GM12801 (cell line): ENCODE measurements at regions not wholly inside any gene's neighbourhood (a gene's known extent, or its start where the extent isn't known, plus 50 kb on each side); places are given as distances from the start of the nearest gene placed in this dataset.

Source experiments
- TF ChIP-seq, protein P1 (sequence below): IDR thresholded peaks from one replicate; pipeline ENCODE4 v1.5.1; 2011; ENCODE audit warnings: control low read depth; ENCODE audit not compliant: insufficient read length; ENCODE audit errors: extremely low read depth

DNA sequence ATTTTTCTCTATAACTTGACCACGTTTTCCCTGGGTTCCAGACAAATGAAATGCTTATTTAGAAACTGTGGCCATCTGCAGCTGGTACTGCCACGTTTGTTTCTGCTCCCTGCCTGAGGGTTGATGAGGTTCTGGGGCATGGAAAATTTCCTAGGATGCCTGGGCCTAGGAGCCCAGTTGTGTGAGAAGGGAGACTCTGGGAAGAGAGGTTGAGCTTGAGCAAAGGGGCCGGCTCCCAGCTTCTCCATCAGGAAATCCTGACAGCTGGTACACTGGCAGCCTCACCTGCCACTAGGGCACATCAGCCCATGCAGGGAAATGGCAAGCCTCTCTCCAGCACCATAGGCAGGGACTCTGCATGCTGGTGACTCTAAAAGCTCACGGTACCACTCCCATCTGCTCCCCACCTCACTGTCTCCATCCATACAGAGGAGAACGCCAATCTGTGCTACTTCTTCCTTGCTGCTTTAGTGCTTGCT is 165.4 kb upstream of the PPP2R3A start:
- TF ChIP-seq, protein P1, sequence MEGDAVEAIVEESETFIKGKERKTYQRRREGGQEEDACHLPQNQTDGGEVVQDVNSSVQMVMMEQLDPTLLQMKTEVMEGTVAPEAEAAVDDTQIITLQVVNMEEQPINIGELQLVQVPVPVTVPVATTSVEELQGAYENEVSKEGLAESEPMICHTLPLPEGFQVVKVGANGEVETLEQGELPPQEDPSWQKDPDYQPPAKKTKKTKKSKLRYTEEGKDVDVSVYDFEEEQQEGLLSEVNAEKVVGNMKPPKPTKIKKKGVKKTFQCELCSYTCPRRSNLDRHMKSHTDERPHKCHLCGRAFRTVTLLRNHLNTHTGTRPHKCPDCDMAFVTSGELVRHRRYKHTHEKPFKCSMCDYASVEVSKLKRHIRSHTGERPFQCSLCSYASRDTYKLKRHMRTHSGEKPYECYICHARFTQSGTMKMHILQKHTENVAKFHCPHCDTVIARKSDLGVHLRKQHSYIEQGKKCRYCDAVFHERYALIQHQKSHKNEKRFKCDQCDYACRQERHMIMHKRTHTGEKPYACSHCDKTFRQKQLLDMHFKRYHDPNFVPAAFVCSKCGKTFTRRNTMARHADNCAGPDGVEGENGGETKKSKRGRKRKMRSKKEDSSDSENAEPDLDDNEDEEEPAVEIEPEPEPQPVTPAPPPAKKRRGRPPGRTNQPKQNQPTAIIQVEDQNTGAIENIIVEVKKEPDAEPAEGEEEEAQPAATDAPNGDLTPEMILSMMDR, result no peak

DNA sequence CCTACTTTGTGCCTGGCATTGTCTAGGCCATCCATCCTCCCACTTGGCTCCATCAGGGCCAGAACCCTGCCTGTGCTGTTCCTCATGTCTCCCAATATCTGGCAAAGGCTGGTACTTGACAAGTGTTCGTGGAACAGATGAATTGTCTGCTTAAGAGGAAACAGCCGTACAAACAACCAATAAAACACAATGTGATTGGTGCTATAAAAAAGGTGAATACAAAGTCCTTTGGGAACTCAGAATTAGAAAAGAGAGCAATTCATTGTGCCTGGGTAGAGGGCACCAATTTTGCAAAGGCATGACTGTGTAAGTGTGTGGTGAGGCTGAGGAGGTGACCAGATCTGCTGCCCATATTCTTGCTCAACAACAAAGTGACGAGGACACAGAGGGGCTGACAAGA is 164.5 kb upstream of the PPP2R3A start:
- TF ChIP-seq, protein P1, result no peak

DNA sequence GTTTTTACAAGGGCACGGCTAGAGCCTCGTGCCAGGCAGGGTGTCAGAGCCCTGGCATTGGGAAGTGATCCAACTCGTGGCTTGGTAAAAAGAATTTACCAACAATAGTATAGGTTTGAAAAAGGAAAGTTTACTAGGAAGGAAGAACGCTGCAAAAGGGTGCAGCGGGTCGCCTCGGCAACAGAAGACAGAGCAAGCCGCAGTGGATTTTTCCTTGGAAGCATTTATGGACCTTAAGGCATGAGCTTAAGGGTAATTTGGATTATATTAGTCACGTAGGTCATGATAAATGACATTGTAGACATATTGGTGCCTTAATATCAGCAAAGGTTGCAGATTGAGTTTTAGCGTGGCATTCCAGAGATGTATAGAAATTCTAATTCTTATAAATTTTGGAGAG is 163.4 kb upstream of the PPP2R3A start:
- TF ChIP-seq, protein P1, result no peak

DNA sequence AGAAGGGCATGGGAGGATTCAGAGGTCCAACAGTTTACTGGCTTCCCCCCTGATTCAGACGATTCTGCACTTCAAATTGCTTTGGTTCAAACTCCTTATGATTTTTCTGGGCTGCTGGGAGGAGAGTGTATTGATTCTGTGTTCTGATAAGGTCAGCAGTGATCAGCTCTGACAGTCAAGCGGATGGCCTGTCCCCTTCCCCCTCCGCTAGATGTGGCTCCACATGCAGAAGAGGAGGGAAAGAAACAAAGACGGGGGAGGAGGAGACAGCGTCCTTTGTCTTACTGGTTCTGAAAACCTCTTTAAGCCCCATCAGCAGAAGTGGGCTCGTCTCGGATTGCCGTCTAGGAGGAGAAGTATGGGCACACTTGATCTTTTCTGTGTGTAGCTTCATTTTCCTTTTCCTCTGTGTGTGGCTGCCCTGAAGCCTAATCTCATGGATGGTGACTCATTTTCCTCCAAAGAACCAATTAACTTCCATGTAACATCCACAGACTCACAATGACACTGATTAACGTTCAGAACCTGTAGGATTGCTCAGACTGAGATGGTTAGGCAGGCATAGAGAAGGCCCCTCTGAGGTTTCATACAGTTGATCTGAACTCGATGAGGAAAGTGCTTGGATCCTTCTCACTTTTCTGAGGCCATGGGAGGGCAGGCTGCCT is 162.4 kb upstream of the PPP2R3A start:
- TF ChIP-seq, protein P1, result no peak

DNA sequence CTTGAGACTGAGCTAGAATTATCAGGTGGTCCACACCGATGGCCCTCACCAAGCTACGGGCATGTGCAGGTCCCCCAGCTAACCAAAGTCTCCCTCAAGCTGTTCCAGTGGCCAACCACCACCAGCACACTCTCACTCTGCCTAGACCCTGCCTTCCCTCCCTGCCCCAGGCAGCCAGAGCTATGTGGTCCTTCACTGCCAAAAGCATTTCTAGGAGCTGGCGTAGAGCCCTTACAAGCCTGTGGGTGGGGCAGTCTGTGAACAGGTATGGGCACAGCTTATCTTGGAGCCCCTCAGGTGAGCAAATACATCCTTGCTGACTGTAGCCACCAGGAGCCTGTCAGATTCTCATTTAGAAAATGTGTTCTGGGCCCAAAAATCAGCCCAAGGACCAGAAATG is 159.8 kb upstream of the PPP2R3A start:
- TF ChIP-seq, protein P1, result no peak

DNA sequence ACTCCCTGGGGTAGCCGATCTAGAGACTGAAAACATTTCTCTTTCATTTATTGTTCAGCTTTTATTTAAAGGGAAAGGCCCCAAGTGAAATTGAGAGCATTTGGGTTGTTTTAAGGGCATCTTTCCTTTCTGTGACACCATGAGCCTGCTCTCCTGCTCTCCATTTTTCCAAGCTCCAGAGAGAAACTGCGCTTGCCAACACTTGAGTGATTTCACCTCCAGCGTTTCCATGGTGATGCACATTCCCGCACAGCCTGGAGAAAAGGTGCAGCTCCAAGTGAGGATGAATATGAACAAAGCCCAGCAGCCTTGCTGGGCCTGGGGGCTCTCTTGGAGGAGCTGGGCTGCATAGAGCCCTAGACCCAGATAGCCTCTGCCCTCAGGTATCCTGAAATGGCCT is 159.2 kb upstream of the PPP2R3A start:
- TF ChIP-seq, protein P1, result no peak

DNA sequence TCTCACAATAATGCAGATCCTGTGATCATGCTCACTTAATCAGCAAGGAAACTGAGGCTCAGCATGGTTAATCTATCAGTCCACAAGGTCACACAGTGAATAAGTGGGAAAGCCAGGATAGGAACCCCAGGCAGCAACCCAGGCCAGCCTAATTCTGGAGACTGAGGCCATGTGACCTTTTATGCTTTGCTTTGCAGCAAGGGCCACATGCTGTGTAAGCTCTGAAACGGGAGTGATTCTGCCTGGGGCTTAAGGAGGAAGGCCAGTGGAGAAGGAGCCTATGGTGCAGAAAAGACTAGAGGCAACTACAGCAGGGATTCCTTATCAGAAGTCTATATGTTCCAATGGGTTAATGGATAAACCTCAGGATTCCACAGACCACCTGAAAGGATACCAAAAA is 157.6 kb upstream of the PPP2R3A start:
- TF ChIP-seq, protein P1, result no peak
